Prostate gland (tissue), 2 donors: ENCODE measurements at regions not wholly inside any gene's neighbourhood (a gene's known extent, or its start where the extent isn't known, plus 50 kb on each side); places are given as distances from the start of the nearest gene placed in this dataset.

Source experiments
- DNase-seq: peaks from one replicate; pipeline ENCODE4 v3.0.0-alpha.2; 2019; ENCODE audit warnings: low spot score
- H3K27ac ChIP-seq, 2 donors: fragments of 200-600 bp; sonication (generic); 2 replicates each; pipeline ENCODE4 v1.5.1; 2017 to 2019
- H3K27me3 ChIP-seq: fragments of 200-600 bp; sonication (generic); replicated peaks from 2 replicates; pipeline ENCODE4 v1.5.1; 2019; ENCODE audit not compliant: insufficient read depth
- H3K36me3 ChIP-seq, 2 donors: fragments of 200-600 bp; sonication (generic); 1 replicate in 1 of 2; 2 replicates in 1 of 2; pipeline versions ENCODE4 v1.5.1 to v1.8.1; 2017 to 2019
- H3K4me1 ChIP-seq: fragments of 200-600 bp; sonication (generic); replicated peaks from 2 replicates; pipeline ENCODE4 v1.5.1; 2019
- H3K4me3 ChIP-seq, 2 donors: fragments of 200-600 bp; sonication (generic); 2 replicates each; pipeline ENCODE4 v1.5.1; 2017 to 2019
- H3K9me3 ChIP-seq: fragments of 200-600 bp; sonication (generic); 2 replicates; pipeline ENCODE4 v1.5.1; 2017
- CTCF ChIP-seq, 4 experiments: fragments of 200-600 bp in 2 of 4; fragments of 450-650 bp in 2 of 4; sonication (generic) in 2 of 4; IDR thresholded peaks; 1 replicate in 3 of 4; 2 replicates in 1 of 4; pipeline ENCODE4 v1.5.1; 2016 to 2019; ENCODE audit warnings: antibody characterized with exemption in 4 of 4, mild to moderate bottlenecking in 2 of 4, moderate library complexity in 2 of 4
- POLR2A ChIP-seq: fragments of 450-650 bp; IDR thresholded peaks from one replicate; pipeline ENCODE4 v1.6.1; 2016; ENCODE audit warnings: antibody characterized with exemption, mild to moderate bottlenecking
- POLR2AphosphoS5 ChIP-seq: sonication (generic); formaldehyde crosslinking; IDR thresholded peaks from one replicate; pipeline ENCODE4 v1.6.1; 2017; ENCODE audit warnings: antibody characterized with exemption
- WGBS: methylation state at CpG from one replicate; pipeline ENCODE4 v1.1.5; 2018; 5-methylcytosine and 5-hydroxymethylcytosine counted together
- intact Hi-C: fragments of 100-400 bp; cut with DNase I; formaldehyde crosslinking; loops from one replicate; pipeline ENCODE4 v1.14.2; 2022

- no peak for DNase-seq
- 82% methylated on average over 6 of the region's 6 CpGs for WGBS
- Histone ChIP-seq H3K36me3 (no peaks in the 10 kb centered on the region), H3K4me1 (no peaks in the 10 kb centered on the region), H3K4me3 (no peak overlapping the region), H3K27me3 (no peaks in the 10 kb centered on the region), H3K9me3 (no peaks in the 10 kb centered on the region), H3K27ac (no peak overlapping the region)
- intact Hi-C loops = no loop called here
- TF ChIP-seq POLR2A = no peak
- no peak for TF ChIP-seq CTCF (IDR thresholded peaks at IDR 0.05)
- TF ChIP-seq POLR2AphosphoS5 = no peak
These were observed 366.9 kb downstream of the DEPDC1B start for GRCh38 chr5:60333005-60333571.

- H3K27me3 ChIP-seq = no peaks in the 10 kb centered on the region
- TF ChIP-seq CTCF (IDR thresholded peaks at IDR 0.05) = no peak
- TF ChIP-seq POLR2AphosphoS5 = no peak
- TF ChIP-seq POLR2A = no peak
- no peak overlapping the region for H3K27ac ChIP-seq
- 87% methylated on average over 2 of the region's 2 CpGs for WGBS
- H3K9me3 ChIP-seq = no peaks in the 10 kb centered on the region
- H3K4me3 ChIP-seq = no peak overlapping the region
- H3K36me3 ChIP-seq = no peaks in the 10 kb centered on the region
- intact Hi-C loops = no loop called here
- DNase-seq = no peak
- H3K4me1 ChIP-seq = no peaks in the 10 kb centered on the region
These were observed 367.5 kb downstream of the DEPDC1B start for GRCh38 chr5:60332244-60333004.

- no peak overlapping the region for H3K4me3 ChIP-seq
- no peak for DNase-seq
- no peak overlapping the region for H3K27ac ChIP-seq
- no peak for TF ChIP-seq POLR2AphosphoS5
- no peak for TF ChIP-seq POLR2A
- TF ChIP-seq CTCF (IDR thresholded peaks at IDR 0.05) = no peak
- H3K9me3 ChIP-seq = no peaks in the 10 kb centered on the region
- intact Hi-C loops = no loop called here
- H3K27me3 ChIP-seq = no peaks in the 10 kb centered on the region
- no peaks in the 10 kb centered on the region for H3K4me1 ChIP-seq
- no peaks in the 10 kb centered on the region for H3K36me3 ChIP-seq
- 87% methylated on average over 3 of the region's 3 CpGs for WGBS
These were observed 369.7 kb downstream of the DEPDC1B start for GRCh38 chr5:60330236-60330635.

GRCh38 chr5:60325870-60326269 is 374.1 kb downstream of the DEPDC1B start:
- peak; percentile 25 for DNase-seq
- TF ChIP-seq CTCF (IDR thresholded peaks at IDR 0.05) (no peak), POLR2AphosphoS5 (peak; percentile 14)
- Histone ChIP-seq H3K27me3 (no peaks in the 10 kb centered on the region), H3K9me3 (no peaks in the 10 kb centered on the region), H3K4me1 (no peaks in the 10 kb centered on the region), H3K36me3 (no peaks in the 10 kb centered on the region), H3K27ac (no peak overlapping the region), H3K4me3 (no peak overlapping the region)
- WGBS = 46% methylated on average over 2 of the region's 2 CpGs
- intact Hi-C loops = no loop called here

- Histone ChIP-seq H3K9me3 (no peaks in the 10 kb centered on the region), H3K27ac (no peak overlapping the region), H3K4me1 (no peaks in the 10 kb centered on the region), H3K4me3 (no peak overlapping the region), H3K27me3 (no peaks in the 10 kb centered on the region), H3K36me3 (no peaks in the 10 kb centered on the region)
- no peak for DNase-seq
- intact Hi-C loops = no loop called here
- WGBS = 78% methylated on average over 3 of the region's 3 CpGs
- TF ChIP-seq POLR2A = no peak
- TF ChIP-seq CTCF (IDR thresholded peaks at IDR 0.05) = no peak
- TF ChIP-seq POLR2AphosphoS5 = no peak
These were observed 376.4 kb downstream of the DEPDC1B start for GRCh38 chr5:60323596-60323995.
